Progenitor cell of endocrine pancreas (in vitro differentiated cells): ENCODE measurements at regions not wholly inside any gene's neighbourhood (a gene's known extent, or its start where the extent isn't known, plus 50 kb on each side); places are given as distances from the start of the nearest gene placed in this dataset.

Experiments
- DNase-seq: peaks from one replicate; pipeline ENCODE4 v3.0.0; 2021; ENCODE audit warnings: low spot score; ENCODE audit not compliant: unreplicated experiment
- H3K27ac Mint-ChIP-seq: 2 replicates; pipeline ENCODE4 v1.8.0; 2021; ENCODE audit warnings: mild to moderate bottlenecking, moderate library complexity, mixed read lengths
- H3K27me3 Mint-ChIP-seq: 2 replicates; pipeline ENCODE4 v1.8.0; 2021; ENCODE audit warnings: mixed read lengths
- H3K36me3 Mint-ChIP-seq: 2 replicates; pipeline ENCODE4 v1.8.0; 2022; ENCODE audit warnings: mixed read lengths; ENCODE audit not compliant: insufficient read depth
- H3K4me1 Mint-ChIP-seq: 2 replicates; pipeline ENCODE4 v1.8.0; 2021; ENCODE audit warnings: low read depth, mixed read lengths
- H3K4me3 Mint-ChIP-seq: 2 replicates; pipeline ENCODE4 v1.8.0; 2021; ENCODE audit warnings: low read depth, mild to moderate bottlenecking, moderate library complexity, mixed read lengths
- H3K9me3 Mint-ChIP-seq: 2 replicates; pipeline ENCODE4 v1.8.0; 2021; ENCODE audit warnings: low read depth, mixed read lengths
- CTCF ChIP-seq: fragments of 200-600 bp; sonication (generic); IDR thresholded peaks from one replicate; pipeline ENCODE4 v1.5.0; 2021; ENCODE audit warnings: antibody characterized with exemption, mild to moderate bottlenecking; ENCODE audit not compliant: unreplicated experiment

- H3K4me3 Mint-ChIP-seq = no peak overlapping the region
- no peak for TF ChIP-seq CTCF
- H3K27ac Mint-ChIP-seq = no peak overlapping the region
- DNase-seq = no peak
- H3K27me3 Mint-ChIP-seq = no peaks in the 10 kb centered on the region
- H3K4me1 Mint-ChIP-seq = peaks cover 14% of the 10 kb centered on the region
- no peaks in the 10 kb centered on the region for H3K9me3 Mint-ChIP-seq
- H3K36me3 Mint-ChIP-seq = no peaks in the 10 kb centered on the region
Observed at GRCh38 chr12:89103831-89104230, 248.5 kb downstream of the DUSP6 start.

- no peak for DNase-seq
- no peaks in the 10 kb centered on the region for H3K9me3 Mint-ChIP-seq
- H3K4me1 Mint-ChIP-seq = peaks cover 16% of the 10 kb centered on the region
- no peak overlapping the region for H3K4me3 Mint-ChIP-seq
- TF ChIP-seq CTCF = no peak
- H3K27me3 Mint-ChIP-seq = no peaks in the 10 kb centered on the region
- no peaks in the 10 kb centered on the region for H3K36me3 Mint-ChIP-seq
- no peak overlapping the region for H3K27ac Mint-ChIP-seq
Observed at GRCh38 chr12:89101440-89101839, 250.9 kb downstream of the DUSP6 start.

- DNase-seq = no peak
- no peak overlapping the region for H3K27ac Mint-ChIP-seq
- H3K27me3 Mint-ChIP-seq = no peaks in the 10 kb centered on the region
- no peaks in the 10 kb centered on the region for H3K36me3 Mint-ChIP-seq
- TF ChIP-seq CTCF = no peak
- H3K9me3 Mint-ChIP-seq = no peaks in the 10 kb centered on the region
- H3K4me1 Mint-ChIP-seq = peaks cover 16% of the 10 kb centered on the region
- H3K4me3 Mint-ChIP-seq = no peak overlapping the region
Observed at GRCh38 chr12:89098441-89099112, 253.7 kb downstream of the DUSP6 start.

GRCh38 chr12:89092297-89092696 lies 260.0 kb downstream of the DUSP6 start:
- DNase-seq = no peak
- TF ChIP-seq CTCF = no peak
- Mint-ChIP-seq H3K36me3 (peaks cover 5% of the 10 kb centered on the region), H3K27me3 (no peaks in the 10 kb centered on the region), H3K9me3 (peaks cover 14% of the 10 kb centered on the region), H3K27ac (no peak overlapping the region), H3K4me1 (peaks cover 9% of the 10 kb centered on the region), H3K4me3 (no peak overlapping the region)

- peaks cover 5% of the 10 kb centered on the region for H3K36me3 Mint-ChIP-seq
- peaks cover 14% of the 10 kb centered on the region for H3K9me3 Mint-ChIP-seq
- no peak overlapping the region for H3K27ac Mint-ChIP-seq
- H3K4me1 Mint-ChIP-seq = peaks cover 15% of the 10 kb centered on the region
- H3K27me3 Mint-ChIP-seq = no peaks in the 10 kb centered on the region
- no peak for TF ChIP-seq CTCF
- no peak for DNase-seq
- H3K4me3 Mint-ChIP-seq = no peak overlapping the region
Observed at GRCh38 chr12:89091293-89091841, 260.9 kb downstream of the DUSP6 start.
